PFSK-1 (cell line): ENCODE measurements at regions not wholly inside any gene's neighbourhood (a gene's known extent, or its start where the extent isn't known, plus 50 kb on each side); places are given as distances from the start of the nearest gene placed in this dataset.

ENCODE experiments used
- POLR2AphosphoS5 ChIP-seq: IDR thresholded peaks from 2 replicates; pipeline ENCODE4 v1.6.1; 2012; ENCODE audit warnings: low read depth, mild to moderate bottlenecking, control low read depth, low read length, moderate library complexity
- REST ChIP-seq, 2 experiments: IDR thresholded peaks; 2 replicates each; pipeline versions ENCODE4 v1.6.1 to v1.8.0; 2011 to 2012; ENCODE audit warnings: low read depth in 2 of 2, low read length in 2 of 2, control low read depth in 1 of 2, inconsistent platforms in 1 of 2, mild to moderate bottlenecking in 1 of 2, moderate library complexity in 1 of 2; ENCODE audit not compliant: insufficient read depth in 1 of 2
- SIN3A ChIP-seq: IDR thresholded peaks from 2 replicates; pipeline ENCODE4 v1.6.1; 2012; ENCODE audit warnings: mild to moderate bottlenecking, low read length, moderate library complexity, borderline replicate concordance; ENCODE audit not compliant: insufficient read depth

DNA sequence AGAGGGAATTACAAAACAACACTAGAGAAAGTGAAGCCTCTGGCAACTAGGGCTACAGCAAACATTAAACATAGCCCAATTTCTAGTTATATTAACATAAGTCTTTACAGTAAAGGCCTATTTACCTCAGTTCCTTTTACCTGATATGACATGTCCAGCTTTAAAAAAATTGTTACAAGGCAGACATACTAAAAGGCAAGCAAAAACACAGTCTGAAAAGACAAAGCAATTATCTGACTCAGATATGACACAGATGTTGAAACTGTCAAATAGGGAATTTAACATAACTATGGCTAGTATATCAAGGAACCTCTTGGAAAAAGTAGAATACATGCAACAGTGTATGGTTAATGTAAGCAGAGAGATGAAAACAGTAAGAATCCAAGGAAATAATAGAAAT lies 238.6 kb downstream of the RAP2B start:
- TF ChIP-seq REST (IDR thresholded peaks at IDR 0.05; ENCODE audit: insufficient read depth in 1 of 2, low read depth in 2 of 2, low read length in 2 of 2) (no peak), SIN3A (no peak), POLR2AphosphoS5 (no peak)
